GM20000 (cell line): ENCODE measurements at regions not wholly inside any gene's neighbourhood (a gene's known extent, or its start where the extent isn't known, plus 50 kb on each side); places are given as distances from the start of the nearest gene placed in this dataset.

Source experiments
- DNase-seq: peaks from one replicate; pipeline ENCODE4 v3.0.0; 2012; ENCODE audit warnings: low spot score
- CTCF ChIP-seq: IDR thresholded peaks from 2 replicates; pipeline ENCODE4 v1.5.1; 2012; ENCODE audit warnings: mild to moderate bottlenecking, control low read depth; ENCODE audit errors: extremely low read depth, missing control alignments

- no peak for DNase-seq
- no peak for TF ChIP-seq CTCF
Observed at GRCh38 chr3:87175732-87176131, 51.4 kb upstream of the CHMP2B start.

- TF ChIP-seq CTCF: no peak
- no peak for DNase-seq
Observed at GRCh38 chr3:87173776-87174175, 53.3 kb upstream of the CHMP2B start.

DNA sequence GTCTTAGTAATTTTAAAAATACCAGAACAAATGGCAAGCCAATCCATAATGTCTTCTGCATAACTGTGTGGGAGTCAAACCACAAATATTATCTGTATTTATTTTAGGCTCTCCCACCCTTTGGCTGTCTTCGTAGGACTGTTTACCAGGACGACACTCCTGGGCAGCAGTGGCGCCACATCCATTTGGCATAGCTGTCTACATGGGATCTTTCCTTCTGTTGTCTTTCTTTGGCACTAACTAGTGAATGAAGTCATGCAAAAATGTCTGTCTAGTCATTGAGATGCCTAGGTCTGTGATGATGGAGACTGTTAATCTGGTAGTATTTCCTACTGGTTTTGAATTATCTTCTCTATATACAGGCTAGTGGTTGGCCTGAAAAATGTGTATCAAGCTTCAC is 54.0 kb upstream of the CHMP2B start:
- TF ChIP-seq CTCF: no peak
- no peak for DNase-seq

DNA sequence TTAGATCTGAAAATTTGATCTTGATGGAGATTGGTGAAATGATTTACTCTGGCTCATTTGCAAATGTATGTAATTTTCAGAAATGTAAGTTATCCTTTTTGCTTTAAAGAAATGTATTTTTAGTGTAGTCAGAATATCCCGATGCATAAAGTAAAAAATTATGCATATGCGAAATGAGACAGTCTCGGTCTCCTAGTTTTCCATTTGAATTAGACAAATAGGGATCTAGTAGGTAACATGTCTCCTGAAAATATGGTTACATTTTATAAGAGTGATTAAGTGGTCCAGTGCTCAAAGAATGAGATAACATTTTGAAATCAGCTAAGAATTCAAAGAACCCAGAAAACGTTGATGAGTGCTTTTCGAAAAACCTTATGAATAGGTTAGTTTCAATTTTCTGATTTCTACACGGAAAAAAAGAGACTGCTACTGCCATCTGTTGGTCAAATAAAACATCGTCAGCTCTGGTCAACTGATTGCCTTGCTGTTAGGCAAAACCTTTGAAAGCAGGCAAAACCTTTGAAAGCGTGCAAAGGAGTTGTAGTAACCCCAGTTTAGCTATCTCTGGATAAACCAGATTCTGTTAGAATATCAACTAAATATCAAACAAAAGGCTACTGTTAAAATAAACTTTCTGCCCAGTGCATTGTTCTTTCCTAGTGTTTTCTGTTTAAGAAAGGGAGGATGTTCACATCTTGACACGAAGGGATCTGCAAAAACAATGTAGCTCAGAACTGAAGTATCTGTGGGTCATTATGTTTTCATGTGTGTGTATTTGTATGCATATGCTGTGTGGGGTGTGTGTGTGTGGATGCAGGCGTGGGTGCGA is 59.3 kb upstream of the CHMP2B start:
- peak; percentile 28 for DNase-seq
- TF ChIP-seq CTCF: peak; percentile 63

- TF ChIP-seq CTCF: no peak
- DNase-seq: no peak
Observed at GRCh38 chr3:87164245-87164644, 62.9 kb upstream of the CHMP2B start.

DNA sequence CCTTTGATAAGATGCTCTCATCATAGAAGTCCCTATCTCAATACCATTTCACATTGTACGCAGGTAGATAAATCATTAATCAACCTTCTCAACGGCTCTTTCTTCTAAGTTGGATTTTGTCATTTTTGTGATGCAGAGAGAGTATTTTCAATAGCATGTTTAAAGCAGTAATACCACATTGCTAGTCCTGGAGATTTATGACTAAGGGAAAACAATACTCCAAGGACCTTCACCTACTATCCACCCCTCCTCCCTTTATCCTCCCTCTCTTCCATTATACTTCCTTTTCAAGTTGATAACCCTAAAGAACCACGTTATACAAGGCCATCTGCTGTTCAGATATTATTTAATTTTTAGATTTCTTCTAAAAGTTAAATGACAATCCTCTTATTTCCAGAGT is 65.3 kb upstream of the CHMP2B start:
- no peak for DNase-seq
- no peak for TF ChIP-seq CTCF

GRCh38 chr3:87161417-87161816 is 65.7 kb upstream of the CHMP2B start:
- DNase-seq: no peak
- TF ChIP-seq CTCF: no peak
